Inflammatory macrophage treated with lipopolysaccharide for 4 hours (primary cell): ENCODE measurements at regions not wholly inside any gene's neighbourhood (a gene's known extent, or its start where the extent isn't known, plus 50 kb on each side); places are given as distances from the start of the nearest gene placed in this dataset.

Experiments used
- DNase-seq: peaks from one replicate; pipeline ENCODE4 v3.0.0-alpha.2; 2020

DNA sequence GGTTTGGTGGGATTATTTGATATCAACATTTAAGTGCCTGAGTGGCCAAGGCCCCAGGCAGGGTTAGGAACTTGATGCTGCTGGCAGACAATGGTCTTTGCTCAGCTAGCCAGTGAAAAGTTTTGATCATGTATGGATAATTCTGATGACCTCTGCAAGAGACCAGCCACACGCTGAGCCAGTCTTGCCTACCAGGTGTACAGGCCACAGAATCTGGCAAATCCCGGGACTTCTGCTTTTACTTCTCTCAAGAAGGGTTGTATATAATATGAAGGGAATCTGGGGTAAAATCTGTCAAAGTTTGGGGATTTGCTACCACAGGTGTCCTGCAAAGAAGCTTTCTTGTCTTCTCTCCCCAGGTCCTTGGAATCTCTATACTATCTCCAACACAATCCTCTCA, 331.4 kb upstream of the GOLIM4 start:
- DNase-seq, result no peak

DNA sequence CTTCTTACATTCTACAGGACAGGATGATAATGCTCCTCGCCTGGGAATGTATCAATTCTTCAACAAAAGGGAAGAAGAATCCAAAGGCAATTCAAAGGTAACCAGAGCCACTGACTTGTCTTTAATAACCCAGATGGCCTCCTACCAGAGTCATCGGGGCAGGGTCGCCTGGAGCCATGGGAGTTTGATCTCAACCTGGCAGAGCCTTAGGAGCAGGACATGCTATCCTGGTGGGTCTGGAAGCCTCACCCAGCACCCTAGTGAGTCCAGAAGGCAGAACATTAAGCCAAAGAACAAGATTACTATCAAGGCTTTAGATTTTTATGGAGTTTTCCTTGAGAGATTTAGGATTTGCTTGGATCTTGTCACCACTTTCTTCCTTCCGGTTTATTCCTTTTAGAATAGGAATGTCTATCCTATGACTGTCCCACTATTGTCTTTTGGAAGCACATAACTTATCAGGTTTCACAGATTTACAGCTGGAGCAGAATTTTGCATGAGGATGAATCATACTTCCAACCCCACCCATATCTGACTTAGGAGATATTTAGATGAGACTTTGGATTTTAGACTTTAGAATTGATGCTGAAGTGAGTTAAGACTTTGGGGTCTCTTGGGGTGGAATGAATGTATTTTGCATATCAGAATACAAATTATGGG, 330.3 kb upstream of the GOLIM4 start:
- no peak for DNase-seq

DNA sequence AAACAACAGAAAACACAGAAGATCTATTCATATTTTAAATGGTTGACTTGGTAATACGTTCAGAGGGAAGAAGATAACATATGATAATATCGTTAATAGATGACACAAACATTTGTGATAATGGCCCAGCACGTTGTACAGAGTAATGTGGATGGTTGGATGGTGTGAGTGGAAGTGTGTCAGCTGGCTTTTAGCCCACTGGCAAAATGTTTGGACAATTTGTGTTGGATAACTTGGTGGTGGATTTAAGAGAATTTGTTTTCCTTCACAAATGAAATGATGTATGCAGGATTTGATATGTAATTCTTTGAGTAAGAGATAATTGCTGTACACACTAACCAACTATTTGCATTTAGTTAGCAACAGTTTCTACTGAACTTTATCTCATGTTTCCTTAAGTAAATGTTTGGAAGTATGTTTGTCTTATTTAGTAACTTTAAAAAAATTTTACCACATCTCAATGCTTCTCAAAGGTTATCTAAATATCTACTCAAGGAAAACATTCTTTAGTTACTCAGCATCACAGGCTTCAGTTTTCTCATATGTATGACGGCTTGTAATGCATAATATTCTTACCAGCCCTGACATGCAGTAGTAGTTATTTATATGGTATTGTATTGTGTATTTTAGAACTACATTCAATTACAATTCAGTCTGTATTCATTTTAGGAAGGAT, 328.5 kb upstream of the GOLIM4 start:
- DNase-seq, result no peak

DNA sequence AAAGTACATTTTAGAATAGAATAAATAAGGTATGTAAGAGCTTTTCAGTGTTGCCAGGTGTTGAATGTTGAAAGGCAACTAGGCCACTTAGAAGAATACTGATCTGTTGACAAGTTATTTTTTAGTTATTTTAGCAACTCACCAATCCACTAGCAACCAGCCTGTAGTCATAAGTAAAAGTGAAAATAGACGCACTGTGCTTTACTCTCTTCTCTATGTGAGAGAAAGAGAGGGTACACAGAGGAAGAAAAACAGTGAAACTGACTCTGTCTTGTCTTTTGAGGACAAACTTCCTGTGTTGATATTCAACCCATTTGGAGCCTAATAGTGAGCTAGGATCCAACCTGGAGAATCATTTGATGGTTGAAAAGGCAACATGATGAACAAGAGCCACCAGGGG, 327.1 kb upstream of the GOLIM4 start:
- DNase-seq, result no peak

DNA sequence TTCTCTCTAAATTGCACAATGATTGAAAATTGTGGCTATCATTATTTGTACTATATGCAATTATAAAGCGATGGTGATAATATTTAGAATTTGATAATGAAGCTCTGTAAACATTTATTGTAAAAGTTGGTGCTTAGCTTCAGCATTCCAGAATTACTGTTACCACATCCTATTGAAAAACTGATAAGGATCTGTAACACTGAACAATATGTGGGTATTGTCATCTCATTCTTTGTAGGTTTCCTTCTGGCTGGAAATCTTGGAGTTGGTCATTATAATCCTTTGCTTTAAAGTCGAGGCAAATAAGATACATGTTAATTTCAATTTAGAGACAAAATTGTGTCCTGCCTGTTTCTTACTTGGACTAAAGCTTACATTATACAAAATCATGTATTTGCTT, 323.4 kb upstream of the GOLIM4 start:
- DNase-seq, result no peak

DNA sequence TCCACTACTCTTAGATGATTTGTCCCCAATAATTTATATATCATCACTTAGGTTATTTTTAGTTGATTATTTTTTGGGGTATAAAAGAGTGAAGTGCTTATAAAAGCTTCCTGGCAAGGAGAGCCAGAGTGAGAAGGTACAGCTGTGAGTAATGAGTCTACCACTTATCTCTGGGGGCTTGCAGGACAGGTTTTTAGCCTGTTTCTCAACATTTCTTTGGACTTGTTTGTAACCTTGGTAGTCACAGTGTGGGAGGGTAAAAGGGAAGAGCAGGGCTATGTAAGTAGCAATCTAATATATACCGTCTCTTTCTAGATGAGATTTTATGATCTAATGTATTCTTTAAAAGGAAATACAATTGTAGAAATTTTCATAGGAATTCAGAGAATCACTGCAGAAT, 321.3 kb upstream of the GOLIM4 start:
- no peak for DNase-seq

DNA sequence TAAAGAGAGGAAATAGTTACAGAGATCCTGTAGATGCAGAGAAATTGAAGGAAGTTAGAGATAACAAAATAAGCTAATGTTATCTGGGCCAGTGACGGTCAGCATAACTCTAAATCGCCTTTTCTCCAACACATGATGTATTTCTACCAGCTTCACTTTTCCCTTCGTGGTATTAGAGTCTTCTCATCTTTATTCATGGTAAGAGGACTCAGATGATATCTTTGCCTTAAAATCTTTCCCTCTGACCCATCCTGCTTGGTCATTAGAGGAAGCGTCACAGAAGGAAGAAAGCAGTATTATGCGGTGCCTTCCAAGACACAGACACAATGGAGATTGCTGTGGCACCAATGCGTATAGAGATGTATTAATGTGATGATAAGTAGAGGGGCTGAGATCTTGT, 320.7 kb upstream of the GOLIM4 start:
- DNase-seq, result no peak

DNA sequence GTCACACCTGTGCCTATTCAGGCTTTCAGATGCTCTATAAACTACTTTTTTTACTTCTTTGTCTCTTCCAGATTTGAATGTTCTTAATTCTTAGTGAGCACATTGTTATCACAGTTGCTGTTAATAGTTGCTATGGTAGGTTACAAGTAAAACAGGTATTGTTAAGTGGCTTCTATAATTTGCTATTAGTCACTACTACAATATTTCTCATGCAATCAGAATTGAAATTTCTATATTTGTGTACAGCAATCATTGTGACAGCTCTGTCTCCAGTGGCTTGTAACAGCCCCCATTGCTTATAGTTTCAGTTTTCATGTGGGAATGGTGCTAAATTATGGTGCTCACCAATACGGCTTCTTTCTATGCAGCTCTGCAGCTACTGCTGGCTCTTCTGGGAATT, 318.4 kb upstream of the GOLIM4 start:
- no peak for DNase-seq

DNA sequence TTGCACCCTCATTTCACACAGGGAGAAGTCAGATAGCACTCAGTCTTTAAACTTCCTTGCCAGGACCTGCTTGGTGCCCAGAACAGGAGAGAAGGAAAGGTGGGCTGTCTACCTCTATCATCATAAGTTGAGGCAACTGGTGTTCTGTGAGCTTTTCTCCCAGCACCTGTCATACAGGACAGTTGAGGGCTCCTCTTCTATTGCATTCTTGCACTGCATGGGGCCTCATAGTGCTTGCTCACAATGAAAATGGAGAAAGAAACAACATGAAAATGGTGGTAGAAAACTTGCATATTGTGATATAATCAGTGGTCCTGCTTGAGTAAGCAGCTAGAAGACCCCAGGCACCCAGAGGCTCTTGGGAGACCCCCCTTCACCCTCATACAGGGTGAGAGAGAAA, 311.7 kb upstream of the GOLIM4 start:
- no peak for DNase-seq

DNA sequence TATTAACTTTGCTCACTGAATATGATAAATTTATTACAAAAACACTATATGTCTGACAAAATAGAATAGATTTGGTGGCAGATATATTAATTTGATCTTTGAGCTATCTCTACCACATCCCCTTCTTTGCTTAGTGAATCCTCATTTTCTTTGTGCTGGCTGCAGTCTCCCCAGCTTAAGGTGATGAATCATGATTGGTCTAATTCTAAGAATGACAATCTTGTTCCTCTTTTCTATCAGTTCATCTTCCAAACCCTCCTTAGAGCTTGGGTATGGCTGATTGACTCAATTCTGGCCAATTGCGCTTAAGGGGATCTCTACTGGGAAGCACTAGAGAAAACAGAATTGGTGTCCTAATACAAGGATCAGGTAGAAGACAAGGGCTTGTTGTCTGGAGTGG, 309.6 kb upstream of the GOLIM4 start:
- DNase-seq, result no peak

DNA sequence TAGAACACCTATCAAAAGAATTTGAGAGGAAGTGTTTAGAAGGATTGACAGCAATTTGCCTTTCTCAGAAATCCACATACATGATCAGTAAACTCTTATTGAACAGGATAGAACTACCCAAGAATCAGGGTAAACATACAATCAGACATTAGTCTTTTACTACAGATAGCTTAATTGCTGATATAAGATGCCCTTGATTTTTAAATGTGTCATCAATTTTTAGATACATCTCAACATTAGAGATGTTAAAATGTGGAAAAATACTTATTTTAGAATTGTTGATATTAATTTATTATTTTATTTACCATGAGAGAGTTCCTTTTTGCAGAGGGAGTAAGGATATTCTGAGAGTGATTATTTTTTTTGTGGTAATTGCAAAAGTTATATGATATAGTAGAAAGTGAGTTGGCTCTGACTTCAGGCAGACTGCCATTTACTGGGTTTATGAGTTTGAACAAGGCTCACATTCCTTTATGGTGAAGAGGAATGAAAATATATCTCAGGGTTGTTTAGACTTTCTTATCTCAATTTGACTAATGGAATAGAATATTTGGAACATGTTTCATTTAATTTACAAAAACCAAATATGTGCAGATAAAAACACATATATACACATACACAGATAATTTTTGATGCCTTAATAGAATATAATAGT, 302.8 kb upstream of the GOLIM4 start:
- DNase-seq, result no peak

DNA sequence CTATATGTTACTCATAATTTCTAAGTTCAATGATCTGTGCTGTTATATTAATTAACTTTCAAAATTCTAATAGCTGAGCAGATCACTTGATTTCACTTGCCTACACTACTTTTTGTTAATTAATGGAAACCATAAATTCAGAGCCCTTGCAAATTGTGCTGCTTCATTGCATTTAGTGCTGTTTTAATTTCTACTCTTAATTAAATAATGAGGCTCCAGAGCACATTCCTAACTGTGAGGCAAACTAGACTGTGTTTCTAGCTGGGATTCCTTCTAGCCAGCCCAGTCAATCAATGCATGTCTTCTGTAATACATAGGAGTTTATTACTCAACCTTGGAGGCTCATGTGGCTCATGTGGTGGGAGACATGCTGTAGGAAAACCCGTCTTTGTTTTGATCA, 301.1 kb upstream of the GOLIM4 start:
- DNase-seq, result no peak

DNA sequence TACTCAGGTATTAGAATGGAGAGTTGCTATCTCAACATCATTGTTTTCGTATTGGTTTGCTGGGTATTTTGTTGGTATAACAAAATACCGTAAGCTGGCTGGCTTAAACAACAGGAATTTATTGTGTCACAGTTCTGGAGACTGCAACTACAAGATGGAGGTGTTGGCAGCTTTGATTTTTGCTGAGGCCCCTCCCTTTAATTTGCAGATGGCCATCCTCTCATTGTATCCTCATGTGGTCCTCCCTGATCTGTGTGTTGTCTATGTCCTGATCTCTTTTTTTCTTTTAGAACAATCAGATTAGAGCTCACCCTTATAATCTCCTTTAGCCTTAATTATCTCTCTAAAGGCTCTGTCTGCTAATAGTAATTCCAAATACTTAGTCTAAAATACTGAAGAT, 299.8 kb upstream of the GOLIM4 start:
- DNase-seq, result no peak

DNA sequence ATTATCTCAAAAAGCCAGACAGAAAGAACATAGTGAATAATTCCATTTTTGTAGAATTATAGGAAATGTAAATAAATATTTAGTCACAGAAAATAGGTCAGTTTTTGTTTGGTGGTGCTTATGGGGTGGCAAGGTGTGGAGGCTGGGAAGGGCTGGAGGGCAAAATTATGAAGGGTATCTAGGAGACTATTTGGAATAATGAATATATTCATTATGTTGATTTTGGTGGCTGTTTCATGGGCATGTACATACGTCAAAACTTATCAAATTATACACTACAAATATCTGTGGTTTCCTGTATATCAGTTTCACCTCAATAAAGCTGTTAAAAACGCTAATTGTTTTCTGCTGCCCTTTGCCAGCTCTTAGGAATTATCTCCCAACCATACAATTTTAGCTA, 298.7 kb upstream of the GOLIM4 start:
- no peak for DNase-seq

DNA sequence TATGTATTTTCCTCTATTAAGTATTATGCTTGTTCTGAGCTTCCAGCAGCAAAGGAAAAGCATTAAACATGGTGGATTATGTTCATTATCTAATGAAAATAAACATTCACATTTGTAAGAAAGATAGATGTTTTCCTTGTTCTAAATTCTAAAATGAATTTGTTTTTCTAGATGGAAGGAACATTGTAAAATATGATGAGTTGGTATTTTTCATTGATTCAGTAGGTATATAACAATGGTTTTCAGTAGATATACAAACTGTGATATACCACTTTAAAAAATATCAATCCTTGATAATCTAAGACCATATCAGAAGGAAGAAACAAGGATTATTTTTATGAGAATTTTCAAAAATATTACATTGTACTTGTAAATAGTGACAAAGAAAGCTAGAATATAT, 290.6 kb upstream of the GOLIM4 start:
- no peak for DNase-seq

DNA sequence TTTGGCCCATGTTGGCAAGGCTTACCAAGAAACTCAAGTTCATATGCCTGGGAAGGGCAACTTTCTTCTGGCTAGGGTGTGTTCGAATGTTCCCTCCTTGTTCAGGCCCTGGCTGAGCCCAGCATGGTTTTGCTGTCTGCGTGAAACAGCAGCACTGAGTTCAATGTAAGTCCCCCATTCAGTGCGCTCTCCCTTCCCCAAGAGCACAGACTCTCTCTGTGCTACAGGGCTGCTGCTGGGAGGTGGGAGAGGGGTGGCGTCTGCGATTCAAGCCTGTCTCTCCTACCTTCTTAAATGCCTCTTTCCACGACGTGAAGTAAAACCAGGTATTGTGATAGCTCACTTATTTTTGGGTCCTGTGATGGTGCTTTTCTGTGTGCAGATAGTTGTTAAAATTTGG, 289.3 kb upstream of the GOLIM4 start:
- no peak for DNase-seq

DNA sequence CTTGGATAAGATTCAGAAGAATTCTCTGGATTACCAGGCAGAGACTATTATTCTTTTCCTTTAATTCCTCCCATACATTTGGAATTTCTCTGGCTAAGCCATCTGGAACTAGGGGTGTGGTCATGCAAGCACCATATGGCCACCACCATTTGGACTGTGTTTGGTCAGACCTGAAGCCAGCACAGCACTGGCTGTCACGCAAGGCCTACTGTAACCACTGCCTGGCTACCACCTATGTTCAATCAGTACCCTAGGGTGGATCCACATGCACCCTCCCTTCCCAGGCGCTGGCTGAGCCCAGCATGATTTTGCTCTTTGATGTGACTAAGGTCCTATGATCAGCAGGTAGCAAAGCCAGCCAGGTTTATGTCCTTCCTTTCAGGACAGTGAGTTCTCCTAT, 287.8 kb upstream of the GOLIM4 start:
- DNase-seq, result no peak

DNA sequence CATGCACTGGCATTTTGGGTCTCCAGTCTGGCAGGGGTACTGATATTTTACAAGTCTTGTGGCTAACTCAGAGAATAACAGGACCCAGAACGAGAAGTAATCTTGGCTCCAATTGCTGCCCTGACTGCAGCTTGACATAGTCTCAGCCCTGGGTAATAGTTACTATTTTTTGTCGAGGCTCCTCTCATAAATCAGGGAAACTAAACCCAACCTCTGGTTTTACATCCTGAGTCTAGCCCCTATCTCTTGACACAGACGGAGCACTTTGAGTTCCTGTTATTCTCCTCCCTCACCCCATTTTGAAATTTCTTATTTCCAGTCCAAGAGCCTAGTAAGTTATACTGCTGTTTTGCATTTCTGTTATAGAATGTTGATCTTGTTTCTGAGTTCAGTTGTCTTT, 276.1 kb upstream of the GOLIM4 start:
- DNase-seq, result no peak

DNA sequence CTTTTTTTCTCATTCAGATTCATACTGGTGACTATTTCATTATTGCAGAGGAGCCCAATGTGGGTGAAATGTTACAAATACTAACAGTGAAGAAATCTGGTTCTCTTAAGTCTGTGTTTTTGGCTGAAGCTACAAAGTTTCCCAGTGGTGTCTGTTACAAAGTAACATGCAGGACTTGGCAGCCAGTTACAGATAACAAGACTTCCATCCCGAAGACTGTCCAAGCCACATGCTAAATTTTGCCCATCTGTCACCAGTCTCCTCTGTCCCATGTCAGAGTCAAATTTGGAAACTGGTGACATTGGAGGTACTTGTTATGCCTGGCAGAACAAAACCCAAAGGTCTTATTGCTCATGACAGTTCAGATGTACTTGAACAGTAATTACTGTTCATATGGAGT, 269.2 kb upstream of the GOLIM4 start:
- no peak for DNase-seq

DNA sequence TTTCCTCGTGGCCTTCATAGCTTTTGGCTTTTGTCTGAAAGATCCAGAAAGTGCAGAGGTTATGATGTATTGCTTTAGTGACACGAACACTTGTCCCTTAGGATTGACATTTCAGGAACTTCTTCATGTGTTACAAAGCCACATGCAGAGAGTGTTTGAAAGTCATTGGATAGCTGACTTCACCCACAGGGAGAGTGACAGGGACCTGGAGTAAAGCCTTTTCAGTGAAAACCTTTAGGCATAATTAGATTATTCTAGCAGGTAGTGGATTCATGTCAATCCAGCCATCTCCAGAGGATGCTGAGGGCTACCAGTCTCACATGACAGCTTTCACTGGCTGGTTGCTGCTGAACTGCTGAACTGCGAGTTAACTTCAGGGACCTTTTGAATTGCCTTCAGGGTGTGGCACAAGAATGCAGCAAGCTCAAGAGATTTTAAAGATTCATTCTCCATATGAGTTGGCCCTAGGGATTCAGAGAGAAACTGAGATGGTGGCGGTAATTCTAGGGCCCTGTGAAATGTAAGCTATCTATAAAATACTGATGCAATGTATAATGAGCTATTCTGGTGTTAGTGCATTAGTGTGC, 267.0 kb upstream of the GOLIM4 start:
- DNase-seq, result no peak

DNA sequence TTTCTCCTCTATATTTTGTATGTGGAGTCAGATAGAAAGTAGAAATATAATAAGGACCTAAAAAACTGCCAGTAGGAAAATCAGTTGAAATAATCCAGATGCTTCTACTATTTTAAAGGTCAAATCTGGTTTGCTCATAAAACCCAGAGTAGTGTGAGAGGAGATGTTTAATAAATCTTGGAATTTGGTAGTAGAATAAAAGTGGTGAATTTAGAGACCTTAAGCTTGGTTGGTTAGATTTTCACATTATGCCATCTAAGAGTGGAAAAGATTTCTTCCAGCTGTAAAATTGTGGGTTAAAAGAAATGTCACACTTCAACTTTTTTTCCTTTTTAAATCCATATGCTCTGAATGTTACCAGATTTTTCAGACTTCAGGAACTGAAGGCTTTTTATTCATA, 266.4 kb upstream of the GOLIM4 start:
- DNase-seq, result no peak

DNA sequence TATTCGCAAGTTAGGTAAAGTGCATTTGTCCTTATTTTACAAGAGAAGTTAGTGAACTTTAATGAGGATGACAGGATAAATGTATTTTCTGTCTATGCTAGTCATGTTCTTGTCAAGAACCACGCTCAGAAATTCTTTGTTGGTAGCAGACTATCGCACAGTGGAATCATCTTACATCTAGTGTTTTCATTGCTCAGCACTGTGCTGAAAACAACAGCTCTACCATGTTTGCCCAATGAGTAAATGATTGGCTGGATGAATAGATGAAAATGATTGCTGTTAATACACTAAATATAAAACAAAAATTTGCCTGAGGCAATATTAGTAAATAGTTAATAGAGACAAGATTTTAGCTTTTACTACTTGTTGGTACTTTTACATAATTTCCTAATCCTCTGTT, 265.3 kb upstream of the GOLIM4 start:
- DNase-seq, result no peak

DNA sequence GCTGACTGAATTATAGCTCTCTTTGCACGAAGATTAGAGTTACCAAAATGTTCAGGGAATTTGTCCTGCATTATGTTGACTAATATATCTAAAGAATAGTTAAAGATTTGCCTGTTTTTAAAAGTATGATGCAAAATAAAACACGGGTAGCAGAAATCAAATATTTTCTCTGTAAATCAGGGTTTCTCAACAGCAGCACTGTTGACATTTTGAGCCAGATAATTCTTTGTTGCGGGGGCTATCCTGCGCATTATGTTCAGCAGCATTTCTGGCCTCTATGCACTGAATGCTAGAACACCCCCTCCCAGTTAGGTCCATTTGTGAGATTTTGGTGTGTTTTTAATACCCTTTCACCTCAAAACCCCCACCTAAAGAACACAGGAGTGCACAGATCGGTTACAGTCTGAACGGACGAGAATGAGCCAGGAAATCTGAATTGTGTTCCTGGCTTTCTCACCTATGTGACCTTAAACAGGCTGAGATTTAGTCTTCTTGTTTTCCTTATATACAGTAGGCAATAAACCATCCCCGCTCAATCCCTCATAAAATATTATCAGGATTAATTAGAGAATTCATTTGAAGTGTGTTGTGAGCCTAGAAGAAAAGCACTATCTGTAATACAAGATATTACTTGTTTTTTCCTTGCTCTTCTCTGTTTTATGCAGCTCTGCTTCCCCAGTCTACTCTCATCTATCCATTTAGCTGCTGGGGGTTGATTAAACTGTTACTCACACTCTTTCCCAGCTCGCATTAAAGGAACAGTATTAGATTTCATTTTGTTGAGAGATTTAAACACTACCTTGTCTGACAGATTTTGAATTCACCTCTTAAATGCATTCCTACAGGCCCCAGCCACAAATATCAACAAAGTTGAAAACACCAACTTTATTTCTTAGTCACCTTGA, 247.5 kb upstream of the GOLIM4 start:
- no peak for DNase-seq
